ENCODE measurements at regions not wholly inside any gene's neighbourhood (a gene's known extent, or its start where the extent isn't known, plus 50 kb on each side); places are given as distances from the start of the nearest gene placed in this dataset.

DNA sequence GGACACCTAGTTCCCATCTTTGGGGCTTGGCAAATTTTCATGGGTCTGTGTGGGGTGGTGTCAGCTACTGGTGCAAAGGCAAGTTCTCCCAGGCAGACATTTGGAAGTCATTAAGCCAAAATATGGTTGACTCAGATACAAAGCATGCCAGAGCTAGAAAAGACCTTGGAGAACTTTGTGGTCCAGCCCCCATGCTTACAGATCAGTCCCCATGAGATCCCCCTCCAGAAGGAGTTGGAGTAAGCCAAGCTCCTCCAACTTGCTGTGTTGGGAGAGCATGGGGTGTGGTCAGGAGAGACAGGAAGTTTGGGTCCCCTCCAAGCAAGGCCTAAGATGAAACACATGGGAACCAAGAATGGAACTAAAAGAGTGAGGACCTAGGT is 224.5 kb downstream of the CYP26B1 start:
- no peak for DNase-seq
- H4K20me1 ChIP-seq (ENCODE audit: insufficient read depth), result no peaks in the 10 kb centered on the region
- no peak overlapping the region for H2AFZ ChIP-seq (ENCODE audit: low read depth)
- TF ChIP-seq ELF1 (IDR thresholded peaks at IDR 0.05), result no peak
- no peak for TF ChIP-seq RXRA (IDR thresholded peaks at IDR 0.05; ENCODE audit: borderline replicate concordance, low read depth)
- peak; percentile 34 for TF ChIP-seq TCF12 (IDR thresholded peaks at IDR 0.05)
- no peak for TF ChIP-seq FOSL2 (IDR thresholded peaks at IDR 0.05; ENCODE audit: borderline replicate concordance, low read depth)
- H3F3A ChIP-seq (replicated peaks; ENCODE audit: insufficient read depth), result no peaks in the 10 kb centered on the region
- H3K4me2 ChIP-seq, result no peak overlapping the region
- ChIA-PET POLR2A (no interaction called here), CTCF (interaction anchor here (0.7 to 11.5 kb wide), 45 partner anchors 8 to 940 kb away, joined by 3 to 167 read pairs (median 5); partner anchors contain the start of gene CYP26B1)
- H3K9me3 ChIP-seq, result no peaks in the 10 kb centered on the region
- H3K4me3 ChIP-seq (ENCODE audit: low read depth in 2 of 2, low read length in 1 of 2), result no peak overlapping the region
- H3K27ac ChIP-seq (ENCODE audit: low read depth in 2 of 2, low read length in 1 of 2), result no peak overlapping the region
- H3K9ac ChIP-seq, result no peak overlapping the region
- no peaks in the 10 kb centered on the region for H3K27me3 ChIP-seq (ENCODE audit: insufficient read depth)
- H3K36me3 ChIP-seq (replicated peaks in 1 of 2; ENCODE audit: control insufficient read depth in 1 of 2, insufficient read depth in 2 of 2, low read length in 1 of 2), result no peaks in the 10 kb centered on the region
- peaks cover 0 to 6% of the 10 kb centered on the region in 2 experiments; a peak in 1 of 4 replicates for H3K4me1 ChIP-seq (ENCODE audit: control insufficient read depth in 1 of 2, insufficient read depth in 2 of 2, low read depth in 1 of 2, low read length in 1 of 2)
- no peaks in the 10 kb centered on the region for H3K9me2 ChIP-seq
- H3K79me2 ChIP-seq (ENCODE audit: insufficient read depth), result no peaks in the 10 kb centered on the region

DNA sequence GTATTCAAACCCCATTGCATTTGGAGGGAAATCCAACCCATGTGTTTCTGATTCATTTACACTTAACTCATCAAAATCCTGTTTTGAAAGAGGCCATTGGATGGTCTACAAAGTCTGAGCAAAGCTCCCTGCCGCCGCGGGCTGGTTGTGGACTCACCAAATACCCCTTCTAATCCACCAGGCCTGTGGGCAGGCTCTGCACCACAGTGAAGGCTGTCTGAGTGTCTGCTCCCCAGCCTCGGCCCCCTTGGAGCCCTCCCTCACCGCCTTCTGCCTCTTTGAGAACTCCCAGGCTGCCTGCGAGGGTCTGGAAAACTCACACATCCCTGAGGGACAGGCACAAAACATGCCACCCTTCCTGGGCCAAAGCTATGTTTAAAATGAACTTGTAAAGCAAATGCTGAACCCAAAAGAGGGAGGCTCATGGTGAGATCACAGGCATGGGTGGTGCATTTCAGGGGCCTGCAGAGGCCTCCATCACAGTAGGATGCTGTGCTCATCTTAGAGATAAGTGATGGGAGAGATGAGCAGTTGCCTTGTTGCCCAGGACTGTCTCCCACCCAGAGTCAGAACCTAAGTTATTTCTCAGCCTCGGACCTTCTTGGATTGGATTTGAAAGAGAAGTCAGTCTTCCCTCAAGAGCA is 225.0 kb downstream of the CYP26B1 start:
- no peak for DNase-seq
- POLR2A ChIA-PET, result no interaction called here
- CTCF ChIA-PET, result interaction anchor here (0.7 to 11.5 kb wide), 22 partner anchors 9 to 658 kb away, joined by 3 to 167 read pairs (median 8); partner anchors contain the start of gene CYP26B1
- H3K36me3 ChIP-seq (replicated peaks in 1 of 2; ENCODE audit: control insufficient read depth in 1 of 2, insufficient read depth in 2 of 2, low read length in 1 of 2), result no peaks in the 10 kb centered on the region
- H3K27me3 ChIP-seq (ENCODE audit: insufficient read depth), result no peaks in the 10 kb centered on the region
- H3K4me2 ChIP-seq, result no peak overlapping the region
- H3F3A ChIP-seq (replicated peaks; ENCODE audit: insufficient read depth), result no peaks in the 10 kb centered on the region
- no peaks in the 10 kb centered on the region for H3K9me2 ChIP-seq
- H3K27ac ChIP-seq (ENCODE audit: low read depth in 2 of 2, low read length in 1 of 2), result no peak overlapping the region
- no peak overlapping the region for H2AFZ ChIP-seq (ENCODE audit: low read depth)
- no peaks in the 10 kb centered on the region for H3K79me2 ChIP-seq (ENCODE audit: insufficient read depth)
- H3K4me1 ChIP-seq (ENCODE audit: control insufficient read depth in 1 of 2, insufficient read depth in 2 of 2, low read depth in 1 of 2, low read length in 1 of 2), result peaks cover 0 to 6% of the 10 kb centered on the region in 2 experiments; a peak in 1 of 4 replicates
- H3K9me3 ChIP-seq, result no peaks in the 10 kb centered on the region
- TF ChIP-seq NFIC (IDR thresholded peaks at IDR 0.05; ENCODE audit: borderline replicate concordance), result no peak
- WGBS (ENCODE audit: low lambda C conversion rate), result 56% methylated on average over 7 of the region's 7 CpGs
- H3K9ac ChIP-seq, result no peak overlapping the region
- H3K4me3 ChIP-seq (ENCODE audit: low read depth in 2 of 2, low read length in 1 of 2), result no peak overlapping the region
- H4K20me1 ChIP-seq (ENCODE audit: insufficient read depth), result no peaks in the 10 kb centered on the region

DNA sequence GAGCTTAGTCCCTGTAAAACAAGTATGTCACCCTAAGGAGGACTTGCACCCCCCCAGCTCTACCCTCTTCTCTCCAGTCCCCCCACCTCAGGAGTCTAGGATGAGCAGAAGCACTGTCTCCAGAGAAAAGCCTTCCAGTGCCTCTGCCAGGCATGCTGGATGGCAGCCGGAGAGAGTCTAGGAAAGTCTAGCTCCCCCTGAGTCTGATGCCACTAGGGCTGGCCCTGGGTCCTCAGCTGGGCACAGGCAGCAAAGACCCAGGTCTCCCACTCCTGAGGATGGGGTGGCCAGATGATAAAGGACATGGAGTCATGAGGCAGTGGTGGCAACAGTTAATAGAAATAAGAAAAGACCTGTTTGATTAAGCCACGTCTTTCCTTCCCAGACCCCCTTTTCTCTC is 225.6 kb downstream of the CYP26B1 start:
- no peak overlapping the region for H3K27ac ChIP-seq (ENCODE audit: low read depth in 2 of 2, low read length in 1 of 2)
- H2AFZ ChIP-seq (ENCODE audit: low read depth), result no peak overlapping the region
- H3K9me2 ChIP-seq, result no peaks in the 10 kb centered on the region
- H3K9me3 ChIP-seq, result no peaks in the 10 kb centered on the region
- H3K9ac ChIP-seq, result no peak overlapping the region
- WGBS (ENCODE audit: low lambda C conversion rate), result 44% methylated on average over 1 of the region's 2 CpGs
- CTCF ChIA-PET, result interaction anchor here (0.7 to 11.5 kb wide), 11 partner anchors 10 to 659 kb away, joined by 3 to 167 read pairs (median 9); partner anchors contain the start of gene CYP26B1
- H3K36me3 ChIP-seq (replicated peaks in 1 of 2; ENCODE audit: control insufficient read depth in 1 of 2, insufficient read depth in 2 of 2, low read length in 1 of 2), result no peaks in the 10 kb centered on the region
- H3K4me2 ChIP-seq, result no peak overlapping the region
- POLR2A ChIA-PET, result no interaction called here
- DNase-seq, result no peak
- no peak overlapping the region for H3K4me3 ChIP-seq (ENCODE audit: low read depth in 2 of 2, low read length in 1 of 2)
- H3K79me2 ChIP-seq (ENCODE audit: insufficient read depth), result no peaks in the 10 kb centered on the region
- no peaks in the 10 kb centered on the region for H3K27me3 ChIP-seq (ENCODE audit: insufficient read depth)
- H4K20me1 ChIP-seq (ENCODE audit: insufficient read depth), result no peaks in the 10 kb centered on the region
- no peaks in the 10 kb centered on the region for H3F3A ChIP-seq (replicated peaks; ENCODE audit: insufficient read depth)
- H3K4me1 ChIP-seq (ENCODE audit: control insufficient read depth in 1 of 2, insufficient read depth in 2 of 2, low read depth in 1 of 2, low read length in 1 of 2), result peaks cover 0 to 6% of the 10 kb centered on the region in 2 experiments; a peak in 1 of 4 replicates
- no peak for TF ChIP-seq EZH2phosphoT487 (IDR thresholded peaks at IDR 0.05; ENCODE audit: borderline replicate concordance, low read depth)
- TF ChIP-seq FOSL2 (IDR thresholded peaks at IDR 0.05; ENCODE audit: borderline replicate concordance, low read depth), result no peak
- no peak for TF ChIP-seq SMC3 (IDR thresholded peaks at IDR 0.05; ENCODE audit: low read depth, low read length)
- TF ChIP-seq FOXJ3 (CRISPR knock-in tag; IDR thresholded peaks at IDR 0.05), result no peak
- no peak for TF ChIP-seq CHD2 (IDR thresholded peaks at IDR 0.05; ENCODE audit: low read length, partially characterized antibody)
- no peak for TF ChIP-seq TAF1 (IDR thresholded peaks at IDR 0.05; ENCODE audit: borderline replicate concordance, low read depth, low read length)
- TF ChIP-seq, protein P1, sequence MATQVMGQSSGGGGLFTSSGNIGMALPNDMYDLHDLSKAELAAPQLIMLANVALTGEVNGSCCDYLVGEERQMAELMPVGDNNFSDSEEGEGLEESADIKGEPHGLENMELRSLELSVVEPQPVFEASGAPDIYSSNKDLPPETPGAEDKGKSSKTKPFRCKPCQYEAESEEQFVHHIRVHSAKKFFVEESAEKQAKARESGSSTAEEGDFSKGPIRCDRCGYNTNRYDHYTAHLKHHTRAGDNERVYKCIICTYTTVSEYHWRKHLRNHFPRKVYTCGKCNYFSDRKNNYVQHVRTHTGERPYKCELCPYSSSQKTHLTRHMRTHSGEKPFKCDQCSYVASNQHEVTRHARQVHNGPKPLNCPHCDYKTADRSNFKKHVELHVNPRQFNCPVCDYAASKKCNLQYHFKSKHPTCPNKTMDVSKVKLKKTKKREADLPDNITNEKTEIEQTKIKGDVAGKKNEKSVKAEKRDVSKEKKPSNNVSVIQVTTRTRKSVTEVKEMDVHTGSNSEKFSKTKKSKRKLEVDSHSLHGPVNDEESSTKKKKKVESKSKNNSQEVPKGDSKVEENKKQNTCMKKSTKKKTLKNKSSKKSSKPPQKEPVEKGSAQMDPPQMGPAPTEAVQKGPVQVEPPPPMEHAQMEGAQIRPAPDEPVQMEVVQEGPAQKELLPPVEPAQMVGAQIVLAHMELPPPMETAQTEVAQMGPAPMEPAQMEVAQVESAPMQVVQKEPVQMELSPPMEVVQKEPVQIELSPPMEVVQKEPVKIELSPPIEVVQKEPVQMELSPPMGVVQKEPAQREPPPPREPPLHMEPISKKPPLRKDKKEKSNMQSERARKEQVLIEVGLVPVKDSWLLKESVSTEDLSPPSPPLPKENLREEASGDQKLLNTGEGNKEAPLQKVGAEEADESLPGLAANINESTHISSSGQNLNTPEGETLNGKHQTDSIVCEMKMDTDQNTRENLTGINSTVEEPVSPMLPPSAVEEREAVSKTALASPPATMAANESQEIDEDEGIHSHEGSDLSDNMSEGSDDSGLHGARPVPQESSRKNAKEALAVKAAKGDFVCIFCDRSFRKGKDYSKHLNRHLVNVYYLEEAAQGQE (IDR thresholded peaks at IDR 0.05; ENCODE audit: low read depth, low read length), result no peak
- TF ChIP-seq EP300 (IDR thresholded peaks at IDR 0.05; ENCODE audit: borderline replicate concordance in 1 of 2, low read depth in 1 of 2, low read length in 1 of 2), result no peak
- TF ChIP-seq, protein P2, sequence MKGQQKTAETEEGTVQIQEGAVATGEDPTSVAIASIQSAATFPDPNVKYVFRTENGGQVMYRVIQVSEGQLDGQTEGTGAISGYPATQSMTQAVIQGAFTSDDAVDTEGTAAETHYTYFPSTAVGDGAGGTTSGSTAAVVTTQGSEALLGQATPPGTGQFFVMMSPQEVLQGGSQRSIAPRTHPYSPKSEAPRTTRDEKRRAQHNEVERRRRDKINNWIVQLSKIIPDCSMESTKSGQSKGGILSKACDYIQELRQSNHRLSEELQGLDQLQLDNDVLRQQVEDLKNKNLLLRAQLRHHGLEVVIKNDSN (IDR thresholded peaks at IDR 0.05; ENCODE audit: borderline replicate concordance, low read depth), result no peak
- TF ChIP-seq POLR2AphosphoS5 (IDR thresholded peaks at IDR 0.05; ENCODE audit: low read depth, low read length), result no peak
- TF ChIP-seq, protein P3, sequence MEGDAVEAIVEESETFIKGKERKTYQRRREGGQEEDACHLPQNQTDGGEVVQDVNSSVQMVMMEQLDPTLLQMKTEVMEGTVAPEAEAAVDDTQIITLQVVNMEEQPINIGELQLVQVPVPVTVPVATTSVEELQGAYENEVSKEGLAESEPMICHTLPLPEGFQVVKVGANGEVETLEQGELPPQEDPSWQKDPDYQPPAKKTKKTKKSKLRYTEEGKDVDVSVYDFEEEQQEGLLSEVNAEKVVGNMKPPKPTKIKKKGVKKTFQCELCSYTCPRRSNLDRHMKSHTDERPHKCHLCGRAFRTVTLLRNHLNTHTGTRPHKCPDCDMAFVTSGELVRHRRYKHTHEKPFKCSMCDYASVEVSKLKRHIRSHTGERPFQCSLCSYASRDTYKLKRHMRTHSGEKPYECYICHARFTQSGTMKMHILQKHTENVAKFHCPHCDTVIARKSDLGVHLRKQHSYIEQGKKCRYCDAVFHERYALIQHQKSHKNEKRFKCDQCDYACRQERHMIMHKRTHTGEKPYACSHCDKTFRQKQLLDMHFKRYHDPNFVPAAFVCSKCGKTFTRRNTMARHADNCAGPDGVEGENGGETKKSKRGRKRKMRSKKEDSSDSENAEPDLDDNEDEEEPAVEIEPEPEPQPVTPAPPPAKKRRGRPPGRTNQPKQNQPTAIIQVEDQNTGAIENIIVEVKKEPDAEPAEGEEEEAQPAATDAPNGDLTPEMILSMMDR (IDR thresholded peaks at IDR 0.05), result no peak
- TF ChIP-seq JUND (IDR thresholded peaks at IDR 0.05), result no peak
- TF ChIP-seq FOXM1 (IDR thresholded peaks at IDR 0.05; ENCODE audit: low read depth), result no peak

Data from SK-N-SH (cell line).